ENCODE measurements at regions not wholly inside any gene's neighbourhood (a gene's known extent, or its start where the extent isn't known, plus 50 kb on each side); places are given as distances from the start of the nearest gene placed in this dataset.

- Histone ChIP-seq H3T11ph (ENCODE audit: low read length) (no peak overlapping the region), H4K91ac (ENCODE audit: insufficient read length, low read depth, low read length) (no peak overlapping the region), H3K27ac (ENCODE audit: insufficient read length, low read depth, low read length) (no peak overlapping the region), H4K5ac (ENCODE audit: insufficient read length, low read depth, low read length) (no peak overlapping the region), H3K79me2 (ENCODE audit: insufficient read depth, low read length) (no peaks in the 10 kb centered on the region), H3K14ac (ENCODE audit: insufficient read depth, low read length) (no peak overlapping the region), H4K8ac (replicated peaks; ENCODE audit: insufficient read length, low read depth, low read length) (no peak overlapping the region), H3K23me2 (ENCODE audit: insufficient read length, low read depth, low read length, poor library complexity, severe bottlenecking) (no peaks in the 10 kb centered on the region), H2BK5ac (ENCODE audit: insufficient read length, low read length) (no peak overlapping the region), H3K23ac (ENCODE audit: insufficient read length, low read depth, low read length) (no peak overlapping the region), H2BK12ac (ENCODE audit: insufficient read length, low read depth, low read length) (no peak overlapping the region), H2AK5ac (ENCODE audit: insufficient read length, low read length) (no peak overlapping the region), H2BK20ac (ENCODE audit: low read depth, low read length, poor library complexity, severe bottlenecking) (no peak overlapping the region), H3K4me2 (ENCODE audit: insufficient read depth, insufficient read length, low read length) (no peak overlapping the region), H3K56ac (ENCODE audit: insufficient read length, low read depth, low read length) (no peak overlapping the region), H2BK15ac (ENCODE audit: low read depth, low read length) (no peak overlapping the region), H2AFZ (ENCODE audit: low read length) (no peak overlapping the region), H3K79me1 (ENCODE audit: insufficient read depth, low read depth, low read length, poor library complexity, severe bottlenecking) (no peaks in the 10 kb centered on the region), H3K18ac (ENCODE audit: insufficient read length, low read depth, low read length) (no peak overlapping the region), H3K4ac (ENCODE audit: low read depth, low read length) (no peak overlapping the region), H3K9me3 (ENCODE audit: control insufficient read depth, low read depth, low read length) (no peaks in the 10 kb centered on the region), H3K4me1 (ENCODE audit: insufficient read depth, low read length) (no peaks in the 10 kb centered on the region), H4K20me1 (ENCODE audit: control insufficient read depth, insufficient read depth, insufficient read length) (no peaks in the 10 kb centered on the region), H3K27me3 (ENCODE audit: insufficient read depth, low read length) (no peaks in the 10 kb centered on the region), H3K9ac (ENCODE audit: extremely low read depth, insufficient read length, low read length) (no peak overlapping the region), H2BK120ac (ENCODE audit: low read depth, low read length, poor library complexity, severe bottlenecking) (no peak overlapping the region)
- Mint-ChIP-seq H3K4me3 (no peak overlapping the region), H3K9me3 (no peaks in the 10 kb centered on the region), H3K27me3 (ENCODE audit: low read depth) (peaks cover 7% of the 10 kb centered on the region), H3K27ac (no peak overlapping the region), H3K4me1 (peaks cover 9 to 14% of the 10 kb centered on the region in 2 experiments), H3K36me3 (ENCODE audit: insufficient read depth in 1 of 3, low read depth in 3 of 3) (no peaks in the 10 kb centered on the region)
- no CpG with 5 or more reads among the region's 13 CpGs for WGBS (ENCODE audit: extremely low coverage, insufficient read length, low lambda C conversion rate)
- no peak for TF ChIP-seq CTCF (conservative IDR thresholded peaks at IDR 0.05)
- DNase-seq, result no peak
Observed at GRCh38 chr11:135046986-135047385, 634.9 kb upstream of the B3GAT1 start.
